ENCODE measurements at regions not wholly inside any gene's neighbourhood (a gene's known extent, or its start where the extent isn't known, plus 50 kb on each side); places are given as distances from the start of the nearest gene placed in this dataset.
A peak's percentile ranks its signal among the peaks of the same experiment; 100 is the strongest.

GRCh38 chr12:108016022-108016564, 113.0 kb upstream of the WSCD2 start:
- Histone ChIP-seq H2AFZ (no peak overlapping the region), H3K4me2 (ENCODE audit: unreplicated experiment) (no peak overlapping the region), H3K9me3 (ENCODE audit: low read depth) (no peaks in the 10 kb centered on the region), H3F3A (ENCODE audit: insufficient read depth) (no peaks in the 10 kb centered on the region), H3K27me3 (replicated peaks; ENCODE audit: insufficient read depth) (no peaks in the 10 kb centered on the region), H4K20me1 (ENCODE audit: insufficient read depth) (no peaks in the 10 kb centered on the region), H3K4me1 (ENCODE audit: insufficient read depth) (no peaks in the 10 kb centered on the region), H3K27ac (no peak overlapping the region), H3K36me3 (ENCODE audit: low read depth) (no peaks in the 10 kb centered on the region), H3K9me2 (ENCODE audit: insufficient read depth) (no peaks in the 10 kb centered on the region), H3K79me2 (ENCODE audit: insufficient read depth) (no peaks in the 10 kb centered on the region), H3K4me3 (no peak overlapping the region), H3K9ac (no peak overlapping the region)
- in situ Hi-C loops (cut with MboI), result no loop called here
- DNase-seq, result no peak
- 51 to 54% methylated on average over 4 of the region's 4 CpGs for WGBS, 2 experiments (ENCODE audit: low coverage in 1 of 2, low lambda C conversion rate in 2 of 2, missing lambda C conversion rate in 2 of 2)
- TF ChIP-seq EZH2 (IDR thresholded peaks at IDR 0.05; ENCODE audit: insufficient read depth, poor library complexity, severe bottlenecking) (no peak), EZH2phosphoT487 (IDR thresholded peaks at IDR 0.05; ENCODE audit: insufficient read depth, low read depth) (no peak)

- H3K79me2 ChIP-seq (ENCODE audit: insufficient read depth), result no peaks in the 10 kb centered on the region
- in situ Hi-C loops (cut with MboI), result no loop called here
- H3K4me1 ChIP-seq (ENCODE audit: insufficient read depth), result no peaks in the 10 kb centered on the region
- H3F3A ChIP-seq (ENCODE audit: insufficient read depth), result no peaks in the 10 kb centered on the region
- H3K27ac ChIP-seq, result no peak overlapping the region
- no peaks in the 10 kb centered on the region for H3K9me3 ChIP-seq (ENCODE audit: low read depth)
- WGBS, 2 experiments (ENCODE audit: low coverage in 1 of 2, low lambda C conversion rate in 2 of 2, missing lambda C conversion rate in 2 of 2), result 31% methylated on average over 3 of the region's 3 CpGs
- H4K20me1 ChIP-seq (ENCODE audit: insufficient read depth), result no peaks in the 10 kb centered on the region
- no peak overlapping the region for H3K4me2 ChIP-seq (ENCODE audit: unreplicated experiment)
- no peak for TF ChIP-seq EZH2 (IDR thresholded peaks at IDR 0.05; ENCODE audit: insufficient read depth, poor library complexity, severe bottlenecking)
- TF ChIP-seq EZH2phosphoT487 (IDR thresholded peaks at IDR 0.05; ENCODE audit: insufficient read depth, low read depth), result no peak
- H3K9me2 ChIP-seq (ENCODE audit: insufficient read depth), result no peaks in the 10 kb centered on the region
- H3K27me3 ChIP-seq (replicated peaks; ENCODE audit: insufficient read depth), result no peaks in the 10 kb centered on the region
- no peak overlapping the region for H2AFZ ChIP-seq
- no peak overlapping the region for H3K9ac ChIP-seq
- H3K36me3 ChIP-seq (ENCODE audit: low read depth), result no peaks in the 10 kb centered on the region
- DNase-seq, result peak; percentile 3
- H3K4me3 ChIP-seq, result no peak overlapping the region
Observed at GRCh38 chr12:108017472-108018057, 111.5 kb upstream of the WSCD2 start.

- no peak overlapping the region for H3K27ac ChIP-seq
- H4K20me1 ChIP-seq (ENCODE audit: insufficient read depth), result no peaks in the 10 kb centered on the region
- no peaks in the 10 kb centered on the region for H3K27me3 ChIP-seq (replicated peaks; ENCODE audit: insufficient read depth)
- H3F3A ChIP-seq (ENCODE audit: insufficient read depth), result no peaks in the 10 kb centered on the region
- no peak overlapping the region for H2AFZ ChIP-seq
- no peaks in the 10 kb centered on the region for H3K79me2 ChIP-seq (ENCODE audit: insufficient read depth)
- no peak overlapping the region for H3K9ac ChIP-seq
- no peaks in the 10 kb centered on the region for H3K9me3 ChIP-seq (ENCODE audit: low read depth)
- H3K4me2 ChIP-seq (ENCODE audit: unreplicated experiment), result no peak overlapping the region
- H3K9me2 ChIP-seq (ENCODE audit: insufficient read depth), result no peaks in the 10 kb centered on the region
- DNase-seq, result no peak
- no peaks in the 10 kb centered on the region for H3K36me3 ChIP-seq (ENCODE audit: low read depth)
- in situ Hi-C loops (cut with MboI), result no loop called here
- no peak overlapping the region for H3K4me3 ChIP-seq
- H3K4me1 ChIP-seq (ENCODE audit: insufficient read depth), result no peaks in the 10 kb centered on the region
- TF ChIP-seq EZH2phosphoT487 (IDR thresholded peaks at IDR 0.05; ENCODE audit: insufficient read depth, low read depth) (no peak), EZH2 (IDR thresholded peaks at IDR 0.05; ENCODE audit: insufficient read depth, poor library complexity, severe bottlenecking) (no peak)
- 0 to 5% methylated on average over 2 of the region's 2 CpGs for WGBS, 2 experiments (ENCODE audit: low coverage in 1 of 2, low lambda C conversion rate in 2 of 2, missing lambda C conversion rate in 2 of 2)
Observed at GRCh38 chr12:108019862-108020261, 109.2 kb upstream of the WSCD2 start.

GRCh38 chr12:108021141-108021540, 107.9 kb upstream of the WSCD2 start:
- H3F3A ChIP-seq (ENCODE audit: insufficient read depth), result no peaks in the 10 kb centered on the region
- DNase-seq, result no peak
- 6 to 25% methylated on average over 1 of the region's 1 CpG for WGBS, 2 experiments (ENCODE audit: low coverage in 1 of 2, low lambda C conversion rate in 2 of 2, missing lambda C conversion rate in 2 of 2)
- H3K4me1 ChIP-seq (ENCODE audit: insufficient read depth), result no peaks in the 10 kb centered on the region
- in situ Hi-C loops (cut with MboI), result no loop called here
- H3K27ac ChIP-seq, result no peak overlapping the region
- no peak overlapping the region for H3K4me3 ChIP-seq
- no peaks in the 10 kb centered on the region for H3K79me2 ChIP-seq (ENCODE audit: insufficient read depth)
- H3K27me3 ChIP-seq (replicated peaks; ENCODE audit: insufficient read depth), result no peaks in the 10 kb centered on the region
- H4K20me1 ChIP-seq (ENCODE audit: insufficient read depth), result no peaks in the 10 kb centered on the region
- TF ChIP-seq EZH2 (IDR thresholded peaks at IDR 0.05; ENCODE audit: insufficient read depth, poor library complexity, severe bottlenecking) (no peak), EZH2phosphoT487 (IDR thresholded peaks at IDR 0.05; ENCODE audit: insufficient read depth, low read depth) (no peak)
- H3K9me3 ChIP-seq (ENCODE audit: low read depth), result no peaks in the 10 kb centered on the region
- H3K36me3 ChIP-seq (ENCODE audit: low read depth), result no peaks in the 10 kb centered on the region
- no peak overlapping the region for H3K9ac ChIP-seq
- no peak overlapping the region for H3K4me2 ChIP-seq (ENCODE audit: unreplicated experiment)
- H2AFZ ChIP-seq, result no peak overlapping the region
- H3K9me2 ChIP-seq (ENCODE audit: insufficient read depth), result no peaks in the 10 kb centered on the region

All from GM23248 (cell line).